ENCODE measurements at regions not wholly inside any gene's neighbourhood (a gene's known extent, or its start where the extent isn't known, plus 50 kb on each side); places are given as distances from the start of the nearest gene placed in this dataset.

DNA sequence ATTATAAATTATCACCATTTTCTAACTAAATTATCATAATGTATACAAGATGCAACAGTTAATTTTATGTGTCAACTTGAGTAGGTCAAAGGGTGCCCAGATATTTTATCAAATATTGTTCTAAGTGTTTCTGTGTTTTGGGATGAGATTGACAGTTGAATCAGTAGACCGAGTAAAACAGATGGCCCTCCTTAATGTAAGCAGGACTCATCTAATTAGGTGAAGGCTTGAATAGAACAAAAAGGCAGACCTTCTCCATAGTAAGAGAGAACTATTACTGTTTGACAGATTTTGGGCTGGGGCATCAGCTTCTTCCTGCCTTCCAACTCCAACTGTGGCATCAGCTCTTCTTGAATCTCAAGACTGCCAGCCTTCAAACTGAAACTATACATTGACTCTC, 185.8 kb downstream of the TRAM1L1 start:
- Histone ChIP-seq H3K4me3 (ENCODE audit: low read length in 2 of 2) (no peak overlapping the region), H3K4me1 (ENCODE audit: insufficient read depth, low read length) (no peaks in the 10 kb centered on the region), H3K36me3 (ENCODE audit: insufficient read depth, low read length) (no peaks in the 10 kb centered on the region), H3K27ac (ENCODE audit: low read depth, low read length) (no peak overlapping the region), H3K9me3 (ENCODE audit: control insufficient read depth in 1 of 2, low read length in 2 of 2) (no peaks in the 10 kb centered on the region), H3K27me3 (ENCODE audit: insufficient read depth, low read length) (no peaks in the 10 kb centered on the region)
- intact Hi-C loops (cut with micrococcal nuclease): no loop called here
- Mint-ChIP-seq H3K27me3 (no peaks in the 10 kb centered on the region), H3K4me1 (no peaks in the 10 kb centered on the region), H3K4me3 (no peak overlapping the region), H3K27ac (no peak overlapping the region), H3K36me3 (no peaks in the 10 kb centered on the region), H3K9me3 (peaks cover 0 to 13% (median 3%) of the 10 kb centered on the region in 8 donors)
- no peak for DNase-seq
- POLR2A ChIA-PET (ENCODE audit: partially characterized antibody): no interaction called here
- CTCF ChIA-PET (ENCODE audit: partially characterized antibody): no interaction called here

DNA sequence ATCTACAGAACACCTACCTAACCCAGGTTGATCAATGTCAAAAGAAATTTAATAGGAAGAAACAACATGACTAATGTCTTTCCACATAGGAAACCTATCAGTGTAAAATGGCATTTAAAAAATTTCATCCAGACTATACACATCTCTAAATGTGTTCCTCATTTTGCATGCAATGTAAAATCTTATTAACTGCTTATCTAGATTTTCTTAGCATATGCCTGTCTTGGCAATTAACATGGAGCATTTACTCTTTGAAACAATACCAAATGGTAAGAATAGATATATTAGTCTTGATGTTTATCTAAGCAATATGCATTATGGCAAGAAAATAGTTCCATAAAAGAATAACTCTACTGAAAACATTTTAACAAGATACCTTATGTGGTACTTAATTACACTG, 199.8 kb downstream of the TRAM1L1 start:
- no peaks in the 10 kb centered on the region for H3K9me3 ChIP-seq (ENCODE audit: control insufficient read depth in 1 of 2, low read length in 2 of 2)
- no peaks in the 10 kb centered on the region for H3K27me3 ChIP-seq (ENCODE audit: insufficient read depth, low read length)
- H3K4me1 Mint-ChIP-seq: no peaks in the 10 kb centered on the region
- DNase-seq: no peak
- no peak overlapping the region for H3K4me3 ChIP-seq (ENCODE audit: low read length in 2 of 2)
- no peak overlapping the region for H3K4me3 Mint-ChIP-seq
- H3K27ac ChIP-seq (ENCODE audit: low read depth, low read length): no peak overlapping the region
- no peaks in the 10 kb centered on the region for H3K27me3 Mint-ChIP-seq
- intact Hi-C loops (cut with micrococcal nuclease): no loop called here
- no peaks in the 10 kb centered on the region for H3K36me3 ChIP-seq (ENCODE audit: insufficient read depth, low read length)
- no peaks in the 10 kb centered on the region for H3K36me3 Mint-ChIP-seq
- no peak overlapping the region for H3K27ac Mint-ChIP-seq
- POLR2A ChIA-PET (ENCODE audit: partially characterized antibody): no interaction called here
- CTCF ChIA-PET (ENCODE audit: partially characterized antibody): no interaction called here
- peaks cover 0 to 8% (median 2%) of the 10 kb centered on the region in 8 donors for H3K9me3 Mint-ChIP-seq
- no peaks in the 10 kb centered on the region for H3K4me1 ChIP-seq (ENCODE audit: insufficient read depth, low read length)

DNA sequence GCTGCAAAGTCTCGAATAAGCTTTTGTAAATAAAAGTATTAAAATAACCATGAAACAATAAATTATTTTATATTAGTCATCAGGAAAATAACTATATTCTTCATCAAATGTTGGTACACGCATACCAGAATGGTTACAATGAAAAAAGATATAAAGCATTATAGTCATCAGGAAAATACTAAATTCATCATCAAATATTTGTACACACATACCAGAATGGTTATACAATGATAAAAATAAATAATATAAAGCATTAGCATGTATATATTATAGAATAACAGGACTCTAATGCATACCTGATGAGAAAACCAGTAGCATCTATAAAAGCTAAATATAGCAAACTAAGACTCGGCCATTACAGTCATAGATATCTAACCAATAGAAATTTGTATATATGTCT, 202.9 kb downstream of the TRAM1L1 start:
- peaks cover 0 to 8% (median 4%) of the 10 kb centered on the region in 8 donors for H3K9me3 Mint-ChIP-seq
- no peak for DNase-seq
- H3K4me3 ChIP-seq (ENCODE audit: low read length in 2 of 2): no peak overlapping the region
- no peaks in the 10 kb centered on the region for H3K27me3 Mint-ChIP-seq
- H3K27me3 ChIP-seq (ENCODE audit: insufficient read depth, low read length): no peaks in the 10 kb centered on the region
- H3K4me1 ChIP-seq (ENCODE audit: insufficient read depth, low read length): no peaks in the 10 kb centered on the region
- no peaks in the 10 kb centered on the region for H3K36me3 Mint-ChIP-seq
- no peak overlapping the region for H3K27ac ChIP-seq (ENCODE audit: low read depth, low read length)
- no peaks in the 10 kb centered on the region for H3K36me3 ChIP-seq (ENCODE audit: insufficient read depth, low read length)
- CTCF ChIA-PET (ENCODE audit: partially characterized antibody): no interaction called here
- H3K4me1 Mint-ChIP-seq: no peaks in the 10 kb centered on the region
- POLR2A ChIA-PET (ENCODE audit: partially characterized antibody): no interaction called here
- no peak overlapping the region for H3K4me3 Mint-ChIP-seq
- H3K27ac Mint-ChIP-seq: no peak overlapping the region
- no peaks in the 10 kb centered on the region for H3K9me3 ChIP-seq (ENCODE audit: control insufficient read depth in 1 of 2, low read length in 2 of 2)
- intact Hi-C loops (cut with micrococcal nuclease): no loop called here

DNA sequence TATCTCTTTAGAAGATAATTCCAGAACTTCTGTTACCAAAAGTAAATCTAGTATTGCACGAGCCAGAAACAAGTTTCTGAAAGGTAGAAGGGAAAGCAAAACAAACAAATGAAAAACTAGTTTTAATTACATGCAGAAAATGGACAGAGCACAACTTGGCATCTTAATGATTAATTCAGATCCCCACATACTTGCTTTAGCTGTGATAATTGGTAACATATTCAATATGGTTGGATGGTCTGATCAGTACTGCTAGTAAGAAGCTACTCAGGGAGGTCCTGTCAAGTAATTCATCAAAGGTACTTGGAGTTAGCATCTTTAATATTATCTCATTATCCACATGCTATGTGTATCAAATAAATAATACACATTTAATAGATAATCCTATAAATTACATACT, 204.3 kb downstream of the TRAM1L1 start:
- no peaks in the 10 kb centered on the region for H3K4me1 ChIP-seq (ENCODE audit: insufficient read depth, low read length)
- Mint-ChIP-seq H3K27me3 (no peaks in the 10 kb centered on the region), H3K36me3 (no peaks in the 10 kb centered on the region), H3K4me3 (no peak overlapping the region), H3K27ac (no peak overlapping the region), H3K9me3 (peaks cover 0 to 8% (median 4%) of the 10 kb centered on the region in 8 donors), H3K4me1 (no peaks in the 10 kb centered on the region)
- no peak for DNase-seq
- no peak overlapping the region for H3K4me3 ChIP-seq (ENCODE audit: low read length in 2 of 2)
- no peaks in the 10 kb centered on the region for H3K36me3 ChIP-seq (ENCODE audit: insufficient read depth, low read length)
- H3K9me3 ChIP-seq (ENCODE audit: control insufficient read depth in 1 of 2, low read length in 2 of 2): no peaks in the 10 kb centered on the region
- intact Hi-C loops (cut with micrococcal nuclease): no loop called here
- ChIA-PET CTCF (ENCODE audit: partially characterized antibody) (no interaction called here), POLR2A (ENCODE audit: partially characterized antibody) (no interaction called here)
- no peaks in the 10 kb centered on the region for H3K27me3 ChIP-seq (ENCODE audit: insufficient read depth, low read length)
- no peak overlapping the region for H3K27ac ChIP-seq (ENCODE audit: low read depth, low read length)

DNA sequence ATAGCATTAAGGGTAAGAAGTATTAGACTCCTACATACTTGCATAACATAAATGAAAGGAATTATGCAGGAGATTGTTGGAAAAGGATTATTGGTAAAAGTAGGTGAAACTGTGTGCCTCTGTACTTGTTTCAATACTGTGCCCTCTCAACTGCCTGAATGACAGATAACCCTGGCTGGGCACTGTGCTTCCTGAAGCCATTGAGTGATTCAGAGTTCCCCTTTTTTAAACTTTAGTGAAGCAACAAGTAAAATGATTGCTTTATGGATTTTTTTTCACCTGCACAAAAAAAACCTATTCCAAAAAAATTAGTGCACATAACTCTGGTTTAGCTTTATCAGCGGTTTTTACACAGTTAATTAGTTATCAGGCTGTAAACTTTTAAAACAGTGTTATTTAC, 204.8 kb downstream of the TRAM1L1 start:
- ChIA-PET CTCF (ENCODE audit: partially characterized antibody) (no interaction called here), POLR2A (ENCODE audit: partially characterized antibody) (no interaction called here)
- H3K36me3 ChIP-seq (ENCODE audit: insufficient read depth, low read length): no peaks in the 10 kb centered on the region
- Mint-ChIP-seq H3K4me1 (no peaks in the 10 kb centered on the region), H3K9me3 (peaks cover 0 to 8% (median 4%) of the 10 kb centered on the region in 8 donors), H3K4me3 (no peak overlapping the region), H3K36me3 (no peaks in the 10 kb centered on the region), H3K27me3 (no peaks in the 10 kb centered on the region), H3K27ac (no peak overlapping the region)
- H3K4me1 ChIP-seq (ENCODE audit: insufficient read depth, low read length): no peaks in the 10 kb centered on the region
- H3K4me3 ChIP-seq (ENCODE audit: low read length in 2 of 2): no peak overlapping the region
- no peak for DNase-seq
- H3K27me3 ChIP-seq (ENCODE audit: insufficient read depth, low read length): no peaks in the 10 kb centered on the region
- H3K27ac ChIP-seq (ENCODE audit: low read depth, low read length): no peak overlapping the region
- intact Hi-C loops (cut with micrococcal nuclease): no loop called here
- H3K9me3 ChIP-seq (ENCODE audit: control insufficient read depth in 1 of 2, low read length in 2 of 2): no peaks in the 10 kb centered on the region

DNA sequence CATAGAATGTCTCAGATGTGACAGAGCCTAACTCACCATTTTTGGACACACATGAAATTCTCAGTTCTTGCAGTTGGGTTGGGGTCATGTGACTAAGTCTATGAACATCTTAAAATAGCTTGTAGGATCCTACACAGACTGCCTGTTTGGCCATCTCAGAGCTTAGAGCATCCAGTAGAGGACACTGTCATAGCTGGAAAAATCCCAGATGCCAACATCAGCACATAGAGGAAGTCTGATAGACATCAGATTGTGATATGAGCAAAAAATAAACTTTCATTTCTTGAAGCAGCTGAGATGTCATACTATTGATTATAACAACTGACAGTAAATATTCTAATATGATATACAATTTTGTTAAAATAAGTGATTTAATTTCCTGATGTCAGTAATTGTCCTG, 207.1 kb downstream of the TRAM1L1 start:
- no peaks in the 10 kb centered on the region for H3K27me3 Mint-ChIP-seq
- POLR2A ChIA-PET (ENCODE audit: partially characterized antibody): no interaction called here
- H3K27ac ChIP-seq (ENCODE audit: low read depth, low read length): no peak overlapping the region

DNA sequence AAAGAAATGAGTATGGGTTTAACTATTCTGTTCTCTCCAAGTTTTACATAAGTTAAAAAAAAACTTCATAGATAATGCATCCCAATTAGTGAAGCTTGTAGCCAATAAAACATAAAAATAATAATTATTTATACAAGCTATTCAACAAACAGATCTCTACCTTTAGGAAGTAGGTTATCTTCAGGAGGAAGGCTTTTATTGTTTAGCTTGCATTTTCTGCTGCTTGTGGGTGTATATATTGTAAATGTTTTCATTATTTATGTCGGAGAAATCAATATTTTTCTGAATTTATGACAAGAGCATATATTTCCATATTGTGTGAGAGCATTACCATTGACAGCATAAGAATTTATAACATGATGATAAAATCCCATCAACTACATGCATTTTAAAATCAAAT, 208.3 kb downstream of the TRAM1L1 start:
- peaks cover 0 to 5% (median 0%) of the 10 kb centered on the region in 8 donors for H3K9me3 Mint-ChIP-seq
- H3K36me3 Mint-ChIP-seq: no peaks in the 10 kb centered on the region
- H3K9me3 ChIP-seq (ENCODE audit: control insufficient read depth in 1 of 2, low read length in 2 of 2): no peaks in the 10 kb centered on the region
- H3K27me3 ChIP-seq (ENCODE audit: insufficient read depth, low read length): no peaks in the 10 kb centered on the region
- H3K4me3 ChIP-seq (ENCODE audit: low read length in 2 of 2): no peak overlapping the region
- H3K27me3 Mint-ChIP-seq: no peaks in the 10 kb centered on the region
- no peak overlapping the region for H3K4me3 Mint-ChIP-seq
- H3K4me1 Mint-ChIP-seq: peaks cover 0 to 1% (median 0%) of the 10 kb centered on the region in 4 donors
- no peak overlapping the region for H3K27ac ChIP-seq (ENCODE audit: low read depth, low read length)
- intact Hi-C loops (cut with micrococcal nuclease): no loop called here
- POLR2A ChIA-PET (ENCODE audit: partially characterized antibody): no interaction called here
- no peaks in the 10 kb centered on the region for H3K4me1 ChIP-seq (ENCODE audit: insufficient read depth, low read length)
- CTCF ChIA-PET (ENCODE audit: partially characterized antibody): no interaction called here
- DNase-seq: no peak
- no peak overlapping the region for H3K27ac Mint-ChIP-seq
- no peaks in the 10 kb centered on the region for H3K36me3 ChIP-seq (ENCODE audit: insufficient read depth, low read length)

More for the DNA sequence above, 207.1 kb downstream of the TRAM1L1 start:
- DNase-seq: no peak
- no peak overlapping the region for H3K4me3 ChIP-seq (ENCODE audit: low read length in 2 of 2)
- H3K36me3 Mint-ChIP-seq: no peaks in the 10 kb centered on the region
- no peaks in the 10 kb centered on the region for H3K36me3 ChIP-seq (ENCODE audit: insufficient read depth, low read length)
- H3K27me3 ChIP-seq (ENCODE audit: insufficient read depth, low read length): no peaks in the 10 kb centered on the region
- H3K4me3 Mint-ChIP-seq: no peak overlapping the region
- H3K9me3 ChIP-seq (ENCODE audit: control insufficient read depth in 1 of 2, low read length in 2 of 2): no peaks in the 10 kb centered on the region
- H3K27ac Mint-ChIP-seq: no peak overlapping the region
- H3K9me3 Mint-ChIP-seq: peaks cover 0 to 5% (median under 1%) of the 10 kb centered on the region in 8 donors
- intact Hi-C loops (cut with micrococcal nuclease): no loop called here
- H3K4me1 ChIP-seq (ENCODE audit: insufficient read depth, low read length): no peaks in the 10 kb centered on the region
- CTCF ChIA-PET (ENCODE audit: partially characterized antibody): no interaction called here
- no peaks in the 10 kb centered on the region for H3K4me1 Mint-ChIP-seq

DNA sequence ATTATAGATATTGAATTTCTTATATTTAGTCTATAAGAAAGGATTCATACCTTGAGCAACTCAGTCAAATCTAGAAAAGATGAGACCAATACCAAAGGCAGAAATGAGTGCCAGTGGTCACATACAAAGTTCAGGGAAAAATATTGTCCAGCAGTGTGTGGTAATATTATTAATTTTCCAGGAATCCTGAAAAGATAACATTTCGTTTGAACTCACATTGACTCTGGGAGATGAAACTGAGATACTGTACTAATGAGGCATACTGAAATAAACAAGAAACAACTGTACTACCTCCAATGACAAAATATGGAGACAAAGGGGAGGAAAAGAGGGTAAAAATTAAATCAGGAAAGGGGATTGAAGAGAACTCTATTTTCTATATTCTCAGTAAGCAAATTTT, 212.4 kb downstream of the TRAM1L1 start:
- H3K27me3 Mint-ChIP-seq: no peaks in the 10 kb centered on the region
- intact Hi-C loops (cut with micrococcal nuclease): no loop called here
- Histone ChIP-seq H3K27ac (ENCODE audit: low read depth, low read length) (no peak overlapping the region), H3K4me1 (ENCODE audit: insufficient read depth, low read length) (no peaks in the 10 kb centered on the region), H3K36me3 (ENCODE audit: insufficient read depth, low read length) (no peaks in the 10 kb centered on the region), H3K27me3 (ENCODE audit: insufficient read depth, low read length) (no peaks in the 10 kb centered on the region), H3K9me3 (ENCODE audit: control insufficient read depth in 1 of 2, low read length in 2 of 2) (no peaks in the 10 kb centered on the region), H3K4me3 (ENCODE audit: low read length in 2 of 2) (no peak overlapping the region)
- DNase-seq: no peak
- peaks cover 0 to 2% (median 0%) of the 10 kb centered on the region in 8 donors for H3K9me3 Mint-ChIP-seq
- peaks cover 0 to 1% (median 0%) of the 10 kb centered on the region in 4 donors for H3K4me1 Mint-ChIP-seq
- no peak overlapping the region for H3K4me3 Mint-ChIP-seq
- ChIA-PET CTCF (ENCODE audit: partially characterized antibody) (no interaction called here), POLR2A (ENCODE audit: partially characterized antibody) (no interaction called here)
- H3K36me3 Mint-ChIP-seq: no peaks in the 10 kb centered on the region
- H3K27ac Mint-ChIP-seq: no peak overlapping the region
